ENCODE measurements at regions not wholly inside any gene's neighbourhood (a gene's known extent, or its start where the extent isn't known, plus 50 kb on each side); places are given as distances from the start of the nearest gene placed in this dataset.

DNA sequence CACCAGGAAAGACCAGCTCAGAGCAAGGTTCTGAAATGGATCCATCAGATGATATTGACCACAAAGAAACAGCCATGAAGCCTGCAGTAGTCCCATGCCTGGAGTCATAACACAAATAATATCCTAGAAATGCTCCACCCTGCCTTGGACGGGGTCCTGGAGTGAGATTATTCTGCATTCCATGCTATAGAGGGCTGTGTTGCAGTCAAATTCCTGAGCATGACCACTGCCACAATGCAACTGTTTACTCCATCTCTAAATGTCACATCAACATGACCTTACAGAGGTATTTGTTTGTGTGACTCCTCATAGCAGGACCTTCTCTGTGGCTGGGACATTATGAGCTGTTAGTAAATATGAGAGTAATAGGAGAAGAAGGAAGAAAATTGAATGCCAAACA, 257.5 kb upstream of the TCF21 start:
- TF ChIP-seq EZH2 (IDR thresholded peaks at IDR 0.05; ENCODE audit: insufficient read depth, low read length), result no peak
- TF ChIP-seq, protein P1, sequence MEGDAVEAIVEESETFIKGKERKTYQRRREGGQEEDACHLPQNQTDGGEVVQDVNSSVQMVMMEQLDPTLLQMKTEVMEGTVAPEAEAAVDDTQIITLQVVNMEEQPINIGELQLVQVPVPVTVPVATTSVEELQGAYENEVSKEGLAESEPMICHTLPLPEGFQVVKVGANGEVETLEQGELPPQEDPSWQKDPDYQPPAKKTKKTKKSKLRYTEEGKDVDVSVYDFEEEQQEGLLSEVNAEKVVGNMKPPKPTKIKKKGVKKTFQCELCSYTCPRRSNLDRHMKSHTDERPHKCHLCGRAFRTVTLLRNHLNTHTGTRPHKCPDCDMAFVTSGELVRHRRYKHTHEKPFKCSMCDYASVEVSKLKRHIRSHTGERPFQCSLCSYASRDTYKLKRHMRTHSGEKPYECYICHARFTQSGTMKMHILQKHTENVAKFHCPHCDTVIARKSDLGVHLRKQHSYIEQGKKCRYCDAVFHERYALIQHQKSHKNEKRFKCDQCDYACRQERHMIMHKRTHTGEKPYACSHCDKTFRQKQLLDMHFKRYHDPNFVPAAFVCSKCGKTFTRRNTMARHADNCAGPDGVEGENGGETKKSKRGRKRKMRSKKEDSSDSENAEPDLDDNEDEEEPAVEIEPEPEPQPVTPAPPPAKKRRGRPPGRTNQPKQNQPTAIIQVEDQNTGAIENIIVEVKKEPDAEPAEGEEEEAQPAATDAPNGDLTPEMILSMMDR (IDR thresholded peaks at IDR 0.05; ENCODE audit: insufficient read depth, low read depth, low read length), result peak; percentile 55
